8988T (cell line): ENCODE measurements at regions not wholly inside any gene's neighbourhood (a gene's known extent, or its start where the extent isn't known, plus 50 kb on each side); places are given as distances from the start of the nearest gene placed in this dataset.
"Not testable (repeated sequence)": the region's sequence is repeated elsewhere in the genome, so short reads cannot be mapped to it uniquely, and the experiment has no call there.

Experiments used
- DNase-seq: peaks from one replicate; pipeline ENCODE4 v3.0.0; 2011

- no peak for DNase-seq
These were observed 431.0 kb upstream of the MEF2C start for GRCh38 chr5:89313804-89314588.

GRCh38 chr5:89313044-89313443 lies 430.1 kb upstream of the MEF2C start:
- no peak for DNase-seq

- DNase-seq, result no peak
These were observed 426.3 kb upstream of the MEF2C start for GRCh38 chr5:89309268-89309667.

GRCh38 chr5:89308606-89309040 lies 425.6 kb upstream of the MEF2C start:
- DNase-seq, result no peak

GRCh38 chr5:89307972-89308371 lies 425.0 kb upstream of the MEF2C start:
- no peak for DNase-seq

GRCh38 chr5:89307141-89307540 lies 424.2 kb upstream of the MEF2C start:
- not testable (repeated sequence) for DNase-seq

- DNase-seq, result no peak
These were observed 420.1 kb upstream of the MEF2C start for GRCh38 chr5:89303033-89303480.

GRCh38 chr5:89302102-89302891 lies 419.3 kb upstream of the MEF2C start:
- DNase-seq, result no peak

GRCh38 chr5:89301321-89302025 lies 418.5 kb upstream of the MEF2C start:
- no peak for DNase-seq

- no peak for DNase-seq
These were observed 417.5 kb upstream of the MEF2C start for GRCh38 chr5:89300426-89300970.

GRCh38 chr5:89299998-89300397 lies 417.0 kb upstream of the MEF2C start:
- no peak for DNase-seq

GRCh38 chr5:89297066-89297465 lies 414.1 kb upstream of the MEF2C start:
- DNase-seq, result no peak

- DNase-seq, result no peak
These were observed 410.8 kb upstream of the MEF2C start for GRCh38 chr5:89293810-89294209.

GRCh38 chr5:89292487-89292886 lies 409.5 kb upstream of the MEF2C start:
- DNase-seq, result no peak

GRCh38 chr5:89289604-89290003 lies 406.6 kb upstream of the MEF2C start:
- no peak for DNase-seq

GRCh38 chr5:89287964-89288363 lies 405.0 kb upstream of the MEF2C start:
- DNase-seq, result no peak

GRCh38 chr5:89286320-89286719 lies 403.3 kb upstream of the MEF2C start:
- DNase-seq, result no peak

GRCh38 chr5:89283728-89284493 lies 400.9 kb upstream of the MEF2C start:
- no peak for DNase-seq

GRCh38 chr5:89282554-89283510 lies 399.8 kb upstream of the MEF2C start:
- DNase-seq, result no peak

GRCh38 chr5:89281766-89282553 lies 399.0 kb upstream of the MEF2C start:
- DNase-seq, result no peak
